Tibial nerve (tissue), 3 donors: ENCODE measurements at regions not wholly inside any gene's neighbourhood (a gene's known extent, or its start where the extent isn't known, plus 50 kb on each side); places are given as distances from the start of the nearest gene placed in this dataset.

Source experiments
- POLR2A ChIP-seq, 2 donors: fragments of 450-650 bp; IDR thresholded peaks; one replicate each; pipeline ENCODE4 v1.6.1; 2017; ENCODE audit warnings: antibody characterized with exemption in 2 of 2, mild to moderate bottlenecking in 2 of 2, moderate library complexity in 2 of 2
- TF ChIP-seq, protein P1 (sequence below), 5 experiments: fragments of 200-600 bp in 3 of 5; fragments of 450-650 bp in 2 of 5; sonication (generic) in 3 of 5; IDR thresholded peaks; one replicate each; pipeline ENCODE4 v1.5.1; 2016 to 2019; ENCODE audit warnings: antibody characterized with exemption in 5 of 5, mild to moderate bottlenecking in 3 of 5, moderate library complexity in 2 of 5

DNA sequence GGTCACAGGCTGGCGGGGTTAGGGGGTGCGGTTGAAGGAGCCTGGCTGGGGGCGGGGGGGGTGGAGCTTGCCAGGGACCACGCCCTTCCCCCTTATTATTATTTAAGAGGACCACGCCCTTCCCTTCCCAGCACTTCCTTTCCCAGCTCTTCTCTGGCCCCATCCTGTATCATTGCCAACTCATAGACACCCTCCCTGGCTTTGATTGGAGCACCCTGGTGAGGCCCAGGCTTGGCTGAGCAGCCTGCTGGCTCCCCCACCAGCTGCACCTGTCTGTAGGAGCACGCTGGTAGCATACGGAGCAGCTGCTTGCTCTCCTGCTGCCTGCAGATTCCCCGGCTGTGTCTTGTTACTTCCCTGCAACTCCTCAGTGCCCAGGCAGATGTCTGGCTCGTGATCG lies 62.5 kb upstream of the PDX1 start:
- TF ChIP-seq, protein P1, sequence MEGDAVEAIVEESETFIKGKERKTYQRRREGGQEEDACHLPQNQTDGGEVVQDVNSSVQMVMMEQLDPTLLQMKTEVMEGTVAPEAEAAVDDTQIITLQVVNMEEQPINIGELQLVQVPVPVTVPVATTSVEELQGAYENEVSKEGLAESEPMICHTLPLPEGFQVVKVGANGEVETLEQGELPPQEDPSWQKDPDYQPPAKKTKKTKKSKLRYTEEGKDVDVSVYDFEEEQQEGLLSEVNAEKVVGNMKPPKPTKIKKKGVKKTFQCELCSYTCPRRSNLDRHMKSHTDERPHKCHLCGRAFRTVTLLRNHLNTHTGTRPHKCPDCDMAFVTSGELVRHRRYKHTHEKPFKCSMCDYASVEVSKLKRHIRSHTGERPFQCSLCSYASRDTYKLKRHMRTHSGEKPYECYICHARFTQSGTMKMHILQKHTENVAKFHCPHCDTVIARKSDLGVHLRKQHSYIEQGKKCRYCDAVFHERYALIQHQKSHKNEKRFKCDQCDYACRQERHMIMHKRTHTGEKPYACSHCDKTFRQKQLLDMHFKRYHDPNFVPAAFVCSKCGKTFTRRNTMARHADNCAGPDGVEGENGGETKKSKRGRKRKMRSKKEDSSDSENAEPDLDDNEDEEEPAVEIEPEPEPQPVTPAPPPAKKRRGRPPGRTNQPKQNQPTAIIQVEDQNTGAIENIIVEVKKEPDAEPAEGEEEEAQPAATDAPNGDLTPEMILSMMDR (IDR thresholded peaks at IDR 0.05) = no peak
- no peak for TF ChIP-seq POLR2A (IDR thresholded peaks at IDR 0.05)
